Ammon's horn (tissue), 1 donor: ENCODE measurements at regions not wholly inside any gene's neighbourhood (a gene's known extent, or its start where the extent isn't known, plus 50 kb on each side); places are given as distances from the start of the nearest gene placed in this dataset.
"Not testable (repeated sequence)": the region's sequence is repeated elsewhere in the genome, so short reads cannot be mapped to it uniquely, and the experiment has no call there.

ENCODE experiments used
- DNase-seq: peaks from one replicate; pipeline ENCODE4 v3.0.0-alpha.2; 2016; ENCODE audit warnings: low spot score

DNA sequence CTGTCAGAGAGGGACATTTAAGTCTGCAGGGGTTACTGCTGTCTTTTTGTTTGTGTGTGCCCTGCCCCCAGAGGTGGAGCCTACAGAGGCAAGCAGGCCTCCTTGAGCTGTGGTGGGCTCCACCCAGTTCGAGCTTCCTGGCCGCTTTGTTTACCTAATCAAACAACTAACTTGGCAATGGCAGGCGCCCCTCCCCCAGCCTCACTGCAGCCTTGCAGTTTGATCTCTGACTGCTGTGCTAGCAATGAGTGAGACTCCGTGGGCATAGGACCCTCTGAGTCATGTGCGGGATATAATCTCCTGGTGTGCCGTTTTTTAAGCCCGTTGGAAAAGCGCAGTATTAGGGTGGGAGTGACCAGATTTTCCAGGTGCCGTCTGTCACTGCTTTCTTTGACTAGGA, 216.8 kb upstream of the CDKN2B start:
- not testable (repeated sequence) for DNase-seq

DNA sequence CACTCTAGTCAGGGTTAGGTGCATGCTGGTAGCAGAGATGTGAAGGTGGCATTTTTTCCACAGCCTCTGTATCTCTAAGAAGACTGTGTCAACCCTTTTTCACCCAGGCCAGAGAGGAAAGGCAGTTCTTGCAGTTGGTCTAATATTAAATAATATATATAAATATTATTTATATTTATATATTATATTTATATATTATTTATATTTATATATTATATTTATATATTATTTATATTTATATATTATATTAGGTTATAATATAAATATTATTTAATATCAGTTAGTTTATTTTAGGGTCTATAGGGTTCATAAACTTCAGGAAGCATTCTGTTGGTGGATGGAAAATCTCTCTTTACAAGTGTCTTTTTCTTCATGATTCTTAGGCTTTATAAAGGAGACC, 218.6 kb upstream of the DMRTA1 start:
- no peak for DNase-seq

DNA sequence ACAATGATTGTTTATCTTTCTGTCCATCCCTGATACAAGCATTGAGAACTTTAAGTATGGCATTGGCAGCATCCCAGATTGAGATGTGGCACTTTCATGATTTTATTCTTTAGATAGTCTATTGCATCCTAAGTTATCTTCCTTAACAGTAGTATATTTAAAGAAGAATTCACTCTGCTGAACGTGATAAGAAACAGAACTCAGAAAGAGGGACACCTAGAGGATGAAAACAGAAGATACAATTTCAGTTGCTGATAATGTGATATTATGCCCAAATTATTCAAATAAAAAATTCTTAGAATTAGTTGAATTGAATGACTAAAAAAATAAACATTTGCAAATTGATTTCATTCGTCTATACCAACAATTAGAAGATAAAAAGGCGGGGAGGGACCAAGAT, 218.1 kb upstream of the DMRTA1 start:
- DNase-seq, result no peak

DNA sequence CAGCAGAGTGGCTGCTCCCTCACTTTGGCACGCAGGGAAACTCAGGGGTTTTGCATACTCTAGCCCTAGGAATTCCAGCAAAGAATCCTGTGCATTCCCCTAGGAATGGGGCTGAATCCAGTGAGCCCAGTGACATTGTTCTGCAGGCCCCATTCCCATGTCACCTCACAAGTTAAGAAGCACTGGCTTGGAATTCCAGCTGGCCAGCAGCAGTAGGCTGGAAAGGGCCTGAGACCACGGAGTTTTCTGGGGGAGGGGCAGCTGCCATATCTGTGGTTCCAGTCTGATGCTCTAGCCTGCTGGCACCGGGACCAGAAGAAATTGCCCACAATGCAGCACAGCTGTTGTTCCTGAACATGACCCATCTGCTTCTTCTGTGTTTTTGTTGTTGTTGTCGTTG, 217.6 kb upstream of the DMRTA1 start:
- DNase-seq, result no peak

DNA sequence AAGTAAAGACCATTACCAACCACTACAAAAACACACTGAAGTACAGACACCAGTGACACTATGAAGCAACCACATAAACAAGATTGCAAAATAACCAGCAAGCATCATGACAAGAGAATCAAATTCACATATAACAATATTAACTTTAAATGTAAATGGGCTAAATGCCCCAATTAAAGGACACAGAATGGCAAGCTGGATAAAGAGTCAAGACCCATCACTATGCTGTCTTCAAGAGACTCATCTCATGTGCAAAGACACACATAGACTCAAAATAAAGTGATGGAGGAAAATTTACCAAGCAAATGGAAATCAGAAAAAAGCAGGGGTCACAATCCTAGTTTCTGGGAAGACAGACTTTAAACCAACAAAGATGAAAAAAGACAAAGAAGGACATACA, 215.3 kb upstream of the DMRTA1 start:
- DNase-seq, result not testable (repeated sequence)

DNA sequence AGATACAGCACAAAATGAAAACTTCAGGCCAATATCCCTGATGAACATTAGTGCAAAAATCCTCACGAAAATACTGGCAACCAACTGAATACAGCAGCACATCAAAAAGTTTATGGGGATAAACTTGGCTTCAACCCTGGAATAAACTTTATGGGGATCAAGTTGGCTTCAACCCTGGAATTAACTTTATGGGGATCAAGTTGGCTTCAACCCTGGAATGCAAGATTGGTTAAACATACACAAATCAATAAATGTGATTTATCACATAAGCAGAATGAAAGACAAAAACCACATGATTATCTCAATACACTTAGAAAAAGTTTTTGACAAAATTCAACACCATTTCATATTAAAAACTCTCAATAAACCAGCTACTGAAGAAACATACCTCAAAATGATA, 213.7 kb upstream of the DMRTA1 start:
- no peak for DNase-seq

DNA sequence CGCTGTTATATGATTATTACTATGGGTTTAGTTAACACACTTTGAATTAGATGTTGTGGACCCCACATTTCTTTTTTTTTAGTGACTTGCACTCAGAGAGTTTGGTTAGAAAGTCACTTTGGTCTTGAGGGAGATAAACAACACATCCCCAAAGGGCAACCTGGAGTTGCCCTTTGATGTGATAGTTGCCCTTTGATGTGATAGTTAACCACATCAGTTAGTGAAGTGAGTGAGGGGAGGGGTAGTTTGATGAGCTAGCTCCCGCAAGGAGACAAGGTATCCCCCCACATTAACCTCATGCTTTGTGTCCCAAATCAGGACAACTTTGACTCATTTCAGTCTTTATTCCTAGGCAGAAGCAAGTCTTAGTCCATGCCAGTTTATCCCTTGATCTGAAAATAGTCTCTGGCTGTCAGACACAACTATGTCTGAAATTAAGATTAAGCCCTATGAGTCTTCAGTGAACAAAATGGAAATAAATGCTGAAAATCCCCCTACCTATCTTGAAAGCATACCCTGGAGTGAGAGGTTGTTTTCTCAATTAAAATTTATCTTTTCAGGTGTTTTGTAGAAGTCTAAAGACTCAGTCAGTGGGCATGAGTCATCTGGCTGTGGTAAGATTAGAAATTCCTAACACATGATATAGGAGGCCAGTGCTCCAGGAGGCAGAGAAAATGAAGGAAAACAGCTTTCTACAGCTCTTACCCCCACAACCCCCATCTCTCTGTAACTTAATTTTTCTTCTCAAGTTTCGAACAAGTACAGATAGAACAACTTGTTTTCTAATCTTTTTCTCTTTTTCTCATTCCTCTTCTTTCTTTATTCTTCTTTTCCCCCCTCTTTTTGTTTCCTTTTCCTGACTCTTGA, 208.9 kb upstream of the DMRTA1 start:
- no peak for DNase-seq

DNA sequence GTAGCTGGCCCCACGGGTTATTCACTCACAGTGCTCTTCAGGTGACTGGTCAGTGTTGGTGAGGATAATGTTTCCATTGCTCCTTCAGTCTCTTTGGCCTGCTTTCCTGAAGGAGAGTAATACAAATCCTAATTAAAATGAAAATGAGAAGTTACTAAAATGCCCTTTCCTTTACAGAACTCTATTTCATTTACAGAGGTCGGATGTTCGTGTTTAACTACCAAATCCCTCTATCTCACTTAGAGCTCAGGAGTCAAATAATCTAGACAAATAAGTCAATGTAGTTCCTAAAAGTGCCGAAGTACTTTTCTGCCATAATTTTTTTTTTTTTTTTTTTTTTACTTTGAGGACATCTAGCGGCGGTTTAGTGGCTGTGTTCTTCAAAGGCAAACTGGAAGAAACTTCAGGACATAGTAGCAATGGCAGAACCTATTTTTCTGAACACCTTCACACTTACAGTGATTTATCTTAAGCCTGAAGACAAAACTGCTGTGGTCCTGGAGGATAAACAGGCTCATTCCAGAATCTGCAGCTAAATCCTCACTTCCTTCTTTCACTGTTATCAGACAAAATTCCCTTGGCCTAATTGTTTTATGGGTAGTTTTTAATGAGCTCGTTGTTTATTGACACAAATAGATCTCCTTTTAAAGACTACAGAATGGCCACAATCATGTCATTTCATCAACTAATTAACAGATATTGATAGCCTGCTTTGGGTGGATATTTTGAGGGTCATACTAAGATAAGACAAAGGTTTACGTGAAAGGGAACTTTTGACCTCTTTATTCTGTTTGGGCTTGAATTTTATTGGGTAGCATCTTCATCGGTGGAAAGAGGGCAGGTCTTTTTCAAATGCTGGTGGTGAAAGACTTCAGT, 207.6 kb upstream of the DMRTA1 start:
- DNase-seq, result no peak

DNA sequence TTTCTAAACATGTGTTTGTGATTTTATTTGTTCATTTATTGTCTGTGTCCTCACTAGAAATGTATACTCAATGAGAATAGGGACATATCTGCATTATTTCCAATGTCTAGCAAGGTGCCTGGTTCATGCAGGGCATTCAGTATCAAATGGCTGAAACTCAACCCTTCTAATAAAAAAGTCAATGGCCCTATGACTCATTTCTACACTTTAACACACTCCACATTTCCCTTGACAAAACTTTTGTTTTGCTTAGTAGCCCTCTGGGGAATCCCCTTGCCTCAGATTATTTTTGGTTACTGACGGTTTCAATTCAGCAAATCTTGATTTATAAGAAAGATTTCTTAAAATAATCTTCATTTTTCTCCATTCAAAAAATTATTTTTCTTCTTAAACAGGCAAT, 206.0 kb upstream of the DMRTA1 start:
- DNase-seq, result no peak

DNA sequence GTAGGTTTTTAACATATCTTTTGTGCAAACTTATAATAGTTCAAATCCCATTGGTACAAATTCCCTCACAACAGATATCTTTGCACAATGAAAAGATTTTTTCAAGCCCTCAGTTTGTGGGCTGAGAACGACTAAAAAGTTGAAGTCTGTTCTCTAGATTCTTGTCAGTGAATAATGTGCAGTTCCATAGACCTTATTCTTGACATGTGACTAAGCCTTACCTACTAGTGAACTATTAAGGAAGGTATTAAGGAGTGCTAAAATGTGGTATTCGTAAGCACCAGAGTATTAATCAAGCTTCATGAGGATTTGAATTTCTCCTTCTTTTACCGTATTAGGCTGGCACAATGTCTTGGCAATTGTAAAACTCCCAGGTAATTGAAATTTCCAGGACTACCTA, 205.6 kb upstream of the DMRTA1 start:
- no peak for DNase-seq

DNA sequence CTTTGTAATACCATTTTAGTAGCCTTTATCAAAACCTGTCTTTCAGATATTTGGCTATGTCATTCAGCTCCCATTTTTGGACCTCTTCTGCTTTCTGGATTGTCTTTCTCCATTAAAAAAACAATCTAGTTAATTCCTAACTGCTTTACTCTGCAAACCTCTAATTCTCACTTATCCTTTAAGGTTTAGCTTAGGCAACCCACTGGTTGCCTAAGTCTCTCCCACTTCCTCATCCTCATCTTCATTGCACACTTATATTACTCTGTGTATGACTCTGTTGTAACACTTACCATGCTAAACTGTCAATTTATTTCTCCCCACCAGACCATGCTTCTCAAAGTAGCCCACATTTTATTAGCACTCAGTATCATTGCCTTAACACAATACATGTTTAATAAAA, 205.0 kb upstream of the DMRTA1 start:
- DNase-seq, result no peak

DNA sequence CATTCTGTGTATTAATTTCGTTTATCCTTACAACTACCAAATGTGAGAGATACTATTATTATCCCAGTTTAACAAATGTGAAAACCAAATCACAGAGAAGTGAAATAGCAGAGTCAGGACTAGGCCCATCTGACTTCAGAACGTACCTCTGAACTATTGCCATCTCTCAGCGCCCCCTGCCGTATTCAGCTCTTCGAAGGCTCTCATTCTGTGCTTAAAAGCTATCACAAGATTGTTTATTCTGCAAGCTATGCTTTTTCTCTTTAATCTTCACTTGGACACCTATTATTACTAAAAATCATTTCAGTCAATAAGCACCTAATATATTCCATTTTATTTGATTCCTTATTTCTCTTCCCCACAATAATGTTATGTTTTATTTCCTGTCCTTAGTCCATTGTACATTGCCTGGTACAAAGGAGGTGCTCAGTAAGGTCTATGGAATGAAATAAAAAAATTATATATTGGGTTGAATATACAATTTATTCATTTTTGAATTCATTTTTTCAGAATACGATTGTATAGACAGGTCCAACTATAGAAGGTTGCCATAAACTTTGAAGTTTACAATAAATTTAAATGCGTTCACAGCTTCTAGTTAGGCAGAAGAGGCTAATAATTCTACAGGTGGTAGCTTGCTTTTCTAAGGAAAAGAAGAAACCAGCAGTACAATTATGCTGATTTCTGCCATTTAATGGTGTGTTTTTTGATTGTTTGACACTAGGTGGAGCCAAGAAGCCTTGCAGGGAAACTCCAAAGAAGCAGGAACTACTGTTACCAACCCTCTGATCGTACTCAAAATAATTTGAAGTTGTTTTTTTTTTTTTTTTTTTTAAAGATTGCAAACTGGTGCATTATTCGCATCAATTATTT, 202.2 kb upstream of the DMRTA1 start:
- DNase-seq, result peak; percentile 60

DNA sequence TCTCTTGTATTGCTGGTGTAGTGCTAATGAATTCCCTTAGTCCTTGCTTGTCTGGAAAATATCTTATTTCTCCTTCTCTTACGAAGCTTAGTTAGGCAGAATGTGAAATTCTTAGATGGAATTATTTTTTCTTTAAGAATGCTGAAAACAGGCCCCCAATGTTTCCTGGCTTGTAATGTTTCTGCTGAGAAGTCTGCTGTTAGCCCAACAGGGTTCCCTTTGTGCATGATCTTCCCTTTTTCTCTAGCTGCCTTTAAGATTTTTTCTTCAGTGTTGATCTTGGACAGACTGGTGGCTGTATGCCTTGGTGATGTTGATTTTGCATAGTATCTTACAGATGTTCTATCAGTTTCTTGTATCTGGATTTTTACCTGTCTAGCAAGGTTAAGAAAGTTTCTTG, 191.3 kb upstream of the DMRTA1 start:
- no peak for DNase-seq

DNA sequence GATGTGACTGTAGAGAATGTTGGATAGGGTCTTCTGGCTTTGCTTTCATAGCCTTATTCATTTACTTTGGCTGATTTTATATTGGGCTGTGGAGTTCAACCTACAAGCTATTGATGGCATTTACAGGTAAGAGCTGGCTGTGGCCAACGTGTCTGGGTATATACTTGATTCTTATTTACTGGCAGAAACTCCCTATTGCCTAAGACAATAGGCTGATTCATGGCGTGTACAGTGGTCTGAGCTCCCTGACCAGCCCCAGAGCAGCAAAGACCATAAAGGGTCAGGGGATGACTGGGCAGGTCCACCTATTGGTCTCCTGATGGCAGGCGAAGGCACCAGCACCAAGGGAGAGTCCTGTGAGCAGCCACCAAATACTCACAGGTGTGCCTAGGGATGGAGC, 190.2 kb upstream of the DMRTA1 start:
- DNase-seq, result no peak

DNA sequence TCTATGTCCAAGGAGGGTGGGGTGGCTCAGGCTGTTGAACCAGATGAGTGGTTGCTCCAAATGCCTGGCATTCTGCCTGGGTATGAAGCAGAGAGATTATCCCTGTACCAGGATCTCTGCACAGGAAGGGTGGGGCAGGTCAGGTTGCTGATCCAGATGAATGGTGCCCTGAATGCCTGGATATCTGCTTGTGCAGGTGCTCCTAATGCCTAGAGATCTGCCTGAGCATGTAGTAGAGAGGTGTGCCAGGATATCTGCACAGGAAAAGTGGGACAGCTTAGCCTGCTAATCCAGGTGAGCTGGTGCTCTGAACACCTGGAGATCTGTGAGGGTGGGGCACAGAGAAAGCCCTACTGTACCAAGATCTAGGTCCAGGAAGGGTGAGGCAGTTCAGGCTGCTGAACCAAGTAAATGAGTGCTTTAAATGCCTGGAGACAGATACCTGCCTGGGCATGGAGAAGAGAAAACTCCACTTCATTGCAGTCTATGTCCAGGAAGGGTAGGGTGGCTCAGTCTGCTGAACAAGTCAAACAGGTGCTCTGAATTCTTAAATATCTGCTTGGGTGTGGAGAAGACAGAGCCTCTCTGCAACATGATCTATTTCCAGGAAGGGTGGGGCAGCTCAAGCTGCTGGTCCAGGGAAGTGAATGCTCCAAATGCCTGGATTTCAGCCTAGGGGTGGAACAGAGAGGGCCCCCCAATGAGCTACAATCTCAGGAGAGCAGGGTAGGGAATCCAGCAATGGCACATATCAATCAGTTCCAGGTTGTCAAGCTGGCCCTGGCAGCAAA, 189.4 kb upstream of the DMRTA1 start:
- no peak for DNase-seq

DNA sequence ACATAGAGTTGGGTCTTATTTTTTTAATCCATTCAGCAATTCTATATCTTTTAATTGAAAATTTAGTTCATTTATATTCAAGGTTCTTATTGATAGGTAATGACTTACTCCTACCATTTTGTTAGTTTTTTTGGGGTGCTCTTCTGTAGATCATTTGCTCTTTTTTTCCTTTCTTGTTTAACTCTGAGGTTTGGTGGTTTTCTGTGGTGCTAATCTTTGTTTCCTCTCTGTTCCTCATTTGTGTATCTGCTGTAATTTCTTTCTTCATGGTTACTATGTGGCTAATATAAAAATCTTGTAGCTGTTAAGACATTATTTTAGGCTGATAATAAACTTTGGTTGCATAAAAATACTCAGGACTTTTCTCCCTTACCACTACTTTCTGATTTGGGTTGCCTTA, 181.6 kb upstream of the DMRTA1 start:
- DNase-seq, result no peak

DNA sequence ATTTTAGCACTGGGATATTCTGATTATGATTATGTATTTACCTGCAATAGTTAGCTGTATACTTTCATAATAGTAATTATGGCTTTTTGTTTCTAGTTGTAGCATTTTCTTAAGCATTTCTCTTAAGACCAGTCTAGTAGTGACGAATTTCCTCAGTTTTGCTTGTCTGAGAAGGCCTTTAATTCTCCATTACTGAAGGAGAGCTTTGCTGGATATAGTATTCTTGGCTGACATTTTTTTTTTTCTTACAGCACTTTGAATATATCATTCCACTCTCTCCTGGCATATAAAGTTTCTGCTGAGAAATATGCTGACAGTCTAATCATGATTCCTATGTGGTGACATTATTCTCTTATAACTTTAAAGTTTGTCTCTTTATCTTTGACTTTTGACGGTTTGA, 181.1 kb upstream of the DMRTA1 start:
- no peak for DNase-seq

DNA sequence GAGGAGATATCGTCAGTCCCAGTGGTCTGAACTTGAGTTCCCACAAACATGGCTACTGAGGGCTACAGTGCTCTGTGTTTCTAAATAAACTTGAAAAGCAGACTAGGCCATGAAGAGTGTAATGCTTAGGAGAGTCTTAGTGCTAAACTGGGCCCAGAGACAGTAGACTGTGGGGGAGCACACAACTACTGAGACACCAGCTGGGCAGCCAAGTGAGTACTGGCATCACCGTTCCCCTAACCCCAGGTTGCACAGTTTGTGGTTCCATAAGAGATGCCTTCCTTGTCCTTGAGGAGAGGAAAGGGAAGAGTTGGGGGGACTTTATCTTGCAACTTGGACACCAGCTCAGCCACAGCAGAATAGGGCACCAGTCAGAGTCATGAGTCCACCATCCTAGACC, 172.1 kb upstream of the DMRTA1 start:
- DNase-seq, result no peak

DNA sequence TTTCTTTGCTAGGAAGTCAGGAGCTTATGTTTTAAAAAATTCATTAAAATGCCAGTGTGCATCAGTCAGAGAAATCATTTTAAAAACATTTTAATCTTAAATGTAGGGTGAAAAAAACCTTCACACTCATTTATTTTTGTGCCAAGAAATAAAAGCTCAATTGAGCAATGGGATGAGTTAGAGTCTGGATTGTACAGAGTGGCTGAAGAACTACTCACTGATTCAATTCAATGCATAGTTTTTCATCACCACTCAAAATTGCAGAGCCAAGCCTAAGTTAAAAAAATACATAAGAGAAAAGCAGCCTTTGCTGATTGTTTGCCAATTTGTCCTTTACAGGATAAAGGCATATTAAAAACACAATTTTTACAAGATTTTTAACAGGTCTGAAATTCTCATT, 168.2 kb upstream of the DMRTA1 start:
- no peak for DNase-seq

DNA sequence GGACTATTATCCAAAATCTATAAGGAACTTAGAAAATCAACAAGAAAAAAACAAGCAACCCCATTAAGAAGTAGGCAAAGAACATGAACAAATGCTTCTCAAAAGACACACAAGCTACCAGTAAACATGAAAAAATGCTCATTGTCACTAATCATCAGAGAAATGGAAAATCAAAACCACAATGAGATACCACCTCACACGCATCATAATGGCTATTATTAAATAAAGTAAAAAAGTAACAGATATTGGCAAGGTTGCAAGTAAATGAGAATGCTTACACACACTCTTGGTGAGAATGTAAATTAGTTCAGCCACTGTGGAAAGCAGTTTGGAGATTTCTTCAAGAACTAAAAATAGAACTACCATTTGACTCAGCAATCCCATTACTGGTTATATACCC, 167.0 kb upstream of the DMRTA1 start:
- no peak for DNase-seq

DNA sequence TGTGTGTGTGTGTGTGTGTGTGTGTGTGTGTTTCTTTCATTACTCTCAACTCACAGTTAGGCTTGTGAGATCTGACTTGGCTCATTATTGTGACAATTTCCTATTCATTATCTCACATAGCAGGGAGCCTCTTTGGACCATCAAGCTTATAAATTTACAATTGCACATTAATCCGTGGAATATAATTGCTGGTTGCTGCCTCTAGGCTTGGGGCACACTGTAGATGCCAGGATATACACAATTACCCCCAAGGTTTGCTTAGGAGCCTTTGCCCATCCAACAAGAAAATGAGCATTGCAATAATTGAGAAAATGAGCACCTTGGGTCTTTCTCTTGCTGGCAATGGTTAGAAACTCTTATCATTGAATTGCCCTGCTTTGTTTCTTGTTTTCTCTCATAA, 161.6 kb upstream of the DMRTA1 start:
- no peak for DNase-seq

DNA sequence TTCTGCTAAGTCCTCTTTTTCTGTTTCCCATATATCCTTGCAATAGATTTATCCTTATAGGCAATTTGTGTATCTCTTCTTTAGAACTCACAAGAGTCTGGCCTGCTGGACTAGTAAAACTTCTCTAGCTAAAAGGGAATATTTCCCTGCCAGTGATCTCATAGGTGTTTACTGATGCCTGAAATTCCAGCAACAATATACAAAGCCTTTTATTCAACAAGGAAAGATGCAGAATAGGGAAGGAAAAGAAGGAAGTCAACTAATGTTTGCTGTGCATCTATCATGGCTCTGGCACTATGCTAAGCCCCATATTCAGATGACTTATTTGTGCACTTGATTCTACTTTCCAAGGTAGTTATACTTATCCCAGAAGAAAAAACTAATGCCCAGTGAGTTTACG, 160.0 kb upstream of the DMRTA1 start:
- DNase-seq, result no peak
